ENCODE measurements at regions not wholly inside any gene's neighbourhood (a gene's known extent, or its start where the extent isn't known, plus 50 kb on each side); places are given as distances from the start of the nearest gene placed in this dataset.

- no peak overlapping the region for H3K27ac ChIP-seq (ENCODE audit: low read depth, low read length, poor library complexity, severe bottlenecking)
- no peaks in the 10 kb centered on the region for H3K27me3 ChIP-seq (ENCODE audit: insufficient read depth, low read length)
- no peak overlapping the region for H2AFZ ChIP-seq (ENCODE audit: low read length)
- H3K79me2 ChIP-seq (ENCODE audit: insufficient read depth, low read length): no peaks in the 10 kb centered on the region
- H3K36me3 ChIP-seq (ENCODE audit: insufficient read depth, low read length): no peaks in the 10 kb centered on the region
- H3F3A ChIP-seq (ENCODE audit: insufficient read depth, low read length): no peaks in the 10 kb centered on the region
- no peak for TF ChIP-seq CTCF (IDR thresholded peaks at IDR 0.05; ENCODE audit: low read length)
- no peak for TF ChIP-seq EZH2 (IDR thresholded peaks at IDR 0.05; ENCODE audit: borderline replicate concordance, low read length)
- no peaks in the 10 kb centered on the region for H3K9me2 ChIP-seq (ENCODE audit: low read depth, low read length)
- H3K9ac ChIP-seq (ENCODE audit: low read length): no peak overlapping the region
- no peaks in the 10 kb centered on the region for H4K20me1 ChIP-seq (ENCODE audit: insufficient read depth, low read length)
- no peaks in the 10 kb centered on the region for H3K9me3 ChIP-seq (ENCODE audit: low read length)
- H3K4me3 ChIP-seq (ENCODE audit: low read depth, low read length, poor library complexity, severe bottlenecking): no peak overlapping the region
- H3K4me2 ChIP-seq (ENCODE audit: low read length): no peak overlapping the region
- H3K4me1 ChIP-seq (ENCODE audit: insufficient read depth, low read length, severe bottlenecking): no peaks in the 10 kb centered on the region
Observed at GRCh38 chr9:118302721-118303120, 598.5 kb downstream of the TLR4 start.

- no peak for TF ChIP-seq CTCF (IDR thresholded peaks at IDR 0.05; ENCODE audit: low read length)
- TF ChIP-seq EZH2 (IDR thresholded peaks at IDR 0.05; ENCODE audit: borderline replicate concordance, low read length): no peak
- no peak overlapping the region for H3K4me2 ChIP-seq (ENCODE audit: low read length)
- no peaks in the 10 kb centered on the region for H3K79me2 ChIP-seq (ENCODE audit: insufficient read depth, low read length)
- no peaks in the 10 kb centered on the region for H3K4me1 ChIP-seq (ENCODE audit: insufficient read depth, low read length, severe bottlenecking)
- H3K9ac ChIP-seq (ENCODE audit: low read length): no peak overlapping the region
- H3F3A ChIP-seq (ENCODE audit: insufficient read depth, low read length): no peaks in the 10 kb centered on the region
- no peaks in the 10 kb centered on the region for H4K20me1 ChIP-seq (ENCODE audit: insufficient read depth, low read length)
- H3K36me3 ChIP-seq (ENCODE audit: insufficient read depth, low read length): no peaks in the 10 kb centered on the region
- no peak overlapping the region for H3K27ac ChIP-seq (ENCODE audit: low read depth, low read length, poor library complexity, severe bottlenecking)
- H2AFZ ChIP-seq (ENCODE audit: low read length): no peak overlapping the region
- no peaks in the 10 kb centered on the region for H3K9me2 ChIP-seq (ENCODE audit: low read depth, low read length)
- no peak overlapping the region for H3K4me3 ChIP-seq (ENCODE audit: low read depth, low read length, poor library complexity, severe bottlenecking)
- no peaks in the 10 kb centered on the region for H3K27me3 ChIP-seq (ENCODE audit: insufficient read depth, low read length)
- no peaks in the 10 kb centered on the region for H3K9me3 ChIP-seq (ENCODE audit: low read length)
Observed at GRCh38 chr9:118303216-118303615, 599.0 kb downstream of the TLR4 start.

- Histone ChIP-seq H3K9me3 (ENCODE audit: low read length) (no peaks in the 10 kb centered on the region), H4K20me1 (ENCODE audit: insufficient read depth, low read length) (no peaks in the 10 kb centered on the region), H3K9me2 (ENCODE audit: low read depth, low read length) (no peaks in the 10 kb centered on the region), H3K36me3 (ENCODE audit: insufficient read depth, low read length) (no peaks in the 10 kb centered on the region), H3K4me1 (ENCODE audit: insufficient read depth, low read length, severe bottlenecking) (no peaks in the 10 kb centered on the region), H3K9ac (ENCODE audit: low read length) (no peak overlapping the region), H3F3A (ENCODE audit: insufficient read depth, low read length) (no peaks in the 10 kb centered on the region), H2AFZ (ENCODE audit: low read length) (no peak overlapping the region), H3K27me3 (ENCODE audit: insufficient read depth, low read length) (no peaks in the 10 kb centered on the region), H3K79me2 (ENCODE audit: insufficient read depth, low read length) (no peaks in the 10 kb centered on the region), H3K27ac (ENCODE audit: low read depth, low read length, poor library complexity, severe bottlenecking) (no peak overlapping the region), H3K4me3 (ENCODE audit: low read depth, low read length, poor library complexity, severe bottlenecking) (no peak overlapping the region), H3K4me2 (ENCODE audit: low read length) (no peak overlapping the region)
- TF ChIP-seq EZH2 (IDR thresholded peaks at IDR 0.05; ENCODE audit: borderline replicate concordance, low read length) (no peak), CTCF (IDR thresholded peaks at IDR 0.05; ENCODE audit: low read length) (no peak)
Observed at GRCh38 chr9:118305331-118305730, 601.1 kb downstream of the TLR4 start.

Data from OCI-LY1 (cell line).